ENCODE measurements at regions not wholly inside any gene's neighbourhood (a gene's known extent, or its start where the extent isn't known, plus 50 kb on each side); places are given as distances from the start of the nearest gene placed in this dataset.

- TF ChIP-seq TAF1 (IDR thresholded peaks at IDR 0.05; ENCODE audit: borderline replicate concordance, insufficient read depth, low read length) (no peak), POLR2AphosphoS5 (IDR thresholded peaks at IDR 0.05; ENCODE audit: low read depth, low read length) (no peak)
Measured at GRCh38 chr6:121873595-121873994, 438.1 kb downstream of the GJA1 start.

All from PFSK-1 (cell line).